Body of pancreas (tissue), 4 donors: ENCODE measurements at regions not wholly inside any gene's neighbourhood (a gene's known extent, or its start where the extent isn't known, plus 50 kb on each side); places are given as distances from the start of the nearest gene placed in this dataset.

Source experiments
- CTCF ChIP-seq, 7 experiments: fragments of 450-650 bp in 4 of 7; fragments of 200-600 bp in 3 of 7; sonication (generic) in 3 of 7; IDR thresholded peaks; one replicate each; pipeline ENCODE4 v1.5.1; 2016 to 2019; ENCODE audit warnings: antibody characterized with exemption in 7 of 7
- POLR2A ChIP-seq, 3 donors: fragments of 450-650 bp; IDR thresholded peaks; one replicate each; pipeline ENCODE4 v1.6.1; 2016; ENCODE audit warnings: antibody characterized with exemption in 3 of 3, mild to moderate bottlenecking in 2 of 3

- TF ChIP-seq POLR2A (IDR thresholded peaks at IDR 0.05) = no peak
- TF ChIP-seq CTCF (IDR thresholded peaks at IDR 0.05) = no peak
Measured at GRCh38 chr13:80921971-80922370, 581.0 kb upstream of the SPRY2 start.
